Effector memory CD4-positive, alpha-beta T cell (primary cell): ENCODE measurements at regions not wholly inside any gene's neighbourhood (a gene's known extent, or its start where the extent isn't known, plus 50 kb on each side); places are given as distances from the start of the nearest gene placed in this dataset.
"Not testable (repeated sequence)": the region's sequence is repeated elsewhere in the genome, so short reads cannot be mapped to it uniquely, and the experiment has no call there.

ENCODE experiments used
- DNase-seq, 3 donors: peaks; one replicate each; pipeline ENCODE4 v3.0.0-alpha.2; 2020
- H3K27ac ChIP-seq: 2 replicates; pipeline ENCODE4 v1.7.0; 2013; ENCODE audit warnings: mild to moderate bottlenecking, low read length, moderate library complexity; ENCODE audit not compliant: insufficient read depth, poor library complexity, severe bottlenecking
- H3K27me3 ChIP-seq: replicated peaks from 2 replicates; pipeline ENCODE4 v1.7.0; 2013; ENCODE audit warnings: mild to moderate bottlenecking, low read length; ENCODE audit not compliant: insufficient read depth, control insufficient read depth, poor library complexity, severe bottlenecking
- H3K36me3 ChIP-seq: 2 replicates; pipeline ENCODE4 v1.7.0; 2013; ENCODE audit warnings: mild to moderate bottlenecking, low read length, moderate library complexity; ENCODE audit not compliant: control insufficient read depth, insufficient read depth
- H3K4me1 ChIP-seq: 2 replicates; pipeline ENCODE4 v1.7.0; 2013; ENCODE audit warnings: low read length, mild to moderate bottlenecking; ENCODE audit not compliant: control insufficient read depth, insufficient read depth, poor library complexity, severe bottlenecking
- H3K4me3 ChIP-seq: 2 replicates; pipeline ENCODE4 v1.7.0; 2013; ENCODE audit warnings: low read length, low read depth, mild to moderate bottlenecking; ENCODE audit not compliant: insufficient read depth, poor library complexity, severe bottlenecking
- H3K9me3 ChIP-seq: 2 replicates; pipeline ENCODE4 v1.7.0; 2013; ENCODE audit warnings: mild to moderate bottlenecking, low read length, moderate library complexity; ENCODE audit not compliant: control insufficient read depth

DNA sequence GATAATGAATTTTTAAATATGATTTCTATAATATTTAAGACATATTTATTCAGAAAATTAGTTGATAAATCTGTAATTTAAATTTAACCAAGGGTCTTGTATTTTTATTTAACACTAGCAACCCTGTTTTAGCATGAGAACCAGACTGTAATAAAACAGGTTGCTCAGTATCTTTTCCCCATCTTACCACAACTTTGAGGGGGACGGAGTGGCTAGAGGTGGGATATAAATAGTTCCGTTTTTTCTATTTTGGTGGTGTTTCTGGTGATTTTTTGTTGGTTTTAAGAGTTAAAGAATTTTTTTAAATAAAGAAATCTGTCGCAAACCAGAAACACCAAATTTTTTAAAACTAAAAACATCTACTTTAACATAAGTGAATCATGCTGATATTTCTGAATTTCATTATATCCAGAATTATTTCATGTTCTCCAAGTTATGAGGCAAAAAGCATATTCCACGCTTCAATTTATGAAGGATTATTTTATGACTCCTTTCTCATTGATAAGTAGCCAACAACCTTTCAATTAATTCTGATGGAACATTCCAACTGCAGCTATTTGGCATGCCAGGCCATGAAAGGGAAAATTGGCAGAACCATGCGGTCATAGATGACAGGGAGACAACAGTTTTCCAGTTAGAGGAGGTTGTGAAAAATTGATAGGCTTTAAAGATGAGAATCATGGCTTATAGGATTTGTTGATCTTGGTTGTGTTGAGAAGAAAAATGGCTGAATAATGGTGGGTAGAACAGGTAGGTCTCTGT lies 151.9 kb upstream of the CARMIL1 start:
- no peaks in the 10 kb centered on the region for H3K9me3 ChIP-seq
- H3K4me1 ChIP-seq: no peaks in the 10 kb centered on the region
- peaks cover 37% of the 10 kb centered on the region for H3K36me3 ChIP-seq
- H3K27me3 ChIP-seq: no peaks in the 10 kb centered on the region
- H3K4me3 ChIP-seq: no peak overlapping the region
- H3K27ac ChIP-seq: no peak overlapping the region
- DNase-seq: no peak

DNA sequence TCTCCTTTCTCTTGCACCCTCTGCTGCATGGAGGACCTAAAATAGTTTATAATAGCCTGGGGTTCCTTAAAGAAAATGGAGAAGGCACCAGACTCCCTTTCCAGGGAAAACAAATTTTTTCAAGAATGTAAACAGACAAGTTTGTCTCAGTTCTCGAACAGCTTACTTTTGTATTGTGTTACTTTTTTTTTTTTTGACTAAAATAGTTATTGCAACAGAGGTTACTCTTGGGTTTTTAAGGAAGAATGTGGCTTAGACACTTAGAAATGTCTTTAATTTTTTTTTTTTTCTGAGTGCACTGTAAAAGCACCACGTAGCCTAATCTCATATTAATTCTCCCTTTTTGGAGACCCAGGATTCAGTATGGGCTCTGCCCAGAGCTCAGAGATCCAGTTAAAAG lies 148.7 kb upstream of the CARMIL1 start:
- H3K36me3 ChIP-seq: peaks cover 20% of the 10 kb centered on the region
- DNase-seq: no peak
- no peak overlapping the region for H3K4me3 ChIP-seq
- H3K27me3 ChIP-seq: no peaks in the 10 kb centered on the region
- H3K4me1 ChIP-seq: peaks cover 4% of the 10 kb centered on the region
- H3K27ac ChIP-seq: no peak overlapping the region
- no peaks in the 10 kb centered on the region for H3K9me3 ChIP-seq

DNA sequence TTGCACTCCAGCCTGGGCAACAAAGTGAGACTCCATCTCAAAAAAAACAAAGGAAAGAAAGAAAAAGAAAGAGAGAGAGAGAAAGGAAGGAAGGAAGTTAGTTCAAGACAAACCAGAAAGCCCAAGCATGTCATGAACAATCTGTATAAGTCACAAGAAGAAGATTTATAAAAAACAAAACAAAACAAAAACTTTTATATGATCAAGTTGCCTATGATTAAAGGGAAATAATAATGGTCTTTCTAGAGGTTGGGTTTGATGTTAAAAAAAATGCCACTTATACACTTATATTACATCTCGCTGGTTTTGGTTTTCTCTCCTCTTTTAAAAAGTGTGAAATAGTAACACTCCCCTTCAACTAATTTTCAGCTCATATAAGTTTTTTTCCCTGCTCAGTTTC lies 146.2 kb upstream of the CARMIL1 start:
- no peaks in the 10 kb centered on the region for H3K9me3 ChIP-seq
- H3K36me3 ChIP-seq: peaks cover 10% of the 10 kb centered on the region
- H3K4me3 ChIP-seq: no peak overlapping the region
- DNase-seq: no peak
- no peaks in the 10 kb centered on the region for H3K27me3 ChIP-seq
- H3K4me1 ChIP-seq: peaks cover 9% of the 10 kb centered on the region
- H3K27ac ChIP-seq: no peak overlapping the region

DNA sequence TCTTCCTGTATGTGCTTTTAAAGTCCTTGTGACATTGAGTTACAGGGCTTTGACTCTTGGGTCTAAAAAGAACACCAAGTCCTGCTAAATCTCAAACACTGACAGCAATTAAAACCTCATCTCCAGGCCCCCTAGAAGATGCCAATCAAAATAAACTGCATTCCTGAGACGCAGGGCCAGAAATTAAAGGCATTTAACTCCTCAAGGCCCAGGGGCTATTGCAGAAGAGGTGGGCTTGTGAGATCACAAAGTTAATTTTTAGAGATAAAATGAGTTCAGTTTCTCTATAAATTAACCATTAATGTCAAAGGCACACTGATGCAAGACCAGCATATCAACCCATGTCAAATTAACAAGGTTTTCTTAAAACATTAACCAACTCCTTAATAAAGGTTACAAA lies 145.6 kb upstream of the CARMIL1 start:
- Histone ChIP-seq H3K27me3 (no peaks in the 10 kb centered on the region), H3K4me1 (peaks cover 13% of the 10 kb centered on the region), H3K4me3 (no peak overlapping the region), H3K9me3 (no peaks in the 10 kb centered on the region), H3K27ac (no peak overlapping the region), H3K36me3 (peaks cover 7% of the 10 kb centered on the region)
- no peak for DNase-seq

DNA sequence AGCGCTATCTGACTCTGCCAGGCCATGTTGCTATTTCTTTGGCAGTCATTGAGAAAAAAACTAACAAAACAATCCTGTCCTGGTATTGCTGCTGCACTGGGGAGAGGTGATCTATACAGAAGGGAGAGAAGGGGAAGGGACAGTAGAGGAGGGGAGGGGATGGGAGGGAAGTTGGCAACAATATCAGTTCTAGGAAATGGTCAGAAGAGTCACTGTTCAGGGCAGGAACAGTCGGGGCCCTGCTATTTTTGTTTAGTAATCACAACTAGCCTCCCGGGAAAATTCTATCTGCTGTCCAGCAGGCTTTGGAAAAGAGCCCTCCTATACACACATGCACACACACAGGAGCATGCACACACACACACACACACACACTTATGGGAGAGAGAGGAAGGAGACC lies 142.3 kb upstream of the CARMIL1 start:
- peaks cover 3% of the 10 kb centered on the region for H3K36me3 ChIP-seq
- DNase-seq: no peak
- H3K27ac ChIP-seq: peak overlapping the region; percentile 71
- H3K4me3 ChIP-seq: peak overlapping the region; percentile 59
- no peaks in the 10 kb centered on the region for H3K27me3 ChIP-seq
- H3K4me1 ChIP-seq: peaks cover 13% of the 10 kb centered on the region
- no peaks in the 10 kb centered on the region for H3K9me3 ChIP-seq

DNA sequence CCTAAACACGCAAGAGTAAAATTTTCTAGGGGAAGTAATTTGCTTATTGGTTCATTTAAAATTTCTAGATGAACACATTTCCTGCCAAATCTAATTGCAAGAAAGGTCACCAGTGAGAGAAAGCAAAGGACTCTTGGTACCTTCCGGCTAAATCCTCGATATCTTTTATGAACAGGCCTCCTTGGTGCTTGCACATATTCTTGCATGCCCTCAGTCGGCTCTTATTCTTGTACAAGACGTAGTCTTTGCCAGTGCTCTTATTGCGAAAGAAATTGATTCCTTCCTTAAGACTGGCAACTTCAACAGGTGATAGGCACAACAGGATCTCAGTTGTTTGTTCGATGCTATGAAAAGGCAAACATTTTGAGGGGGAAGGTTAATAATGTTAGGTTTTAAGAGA lies 141.7 kb upstream of the CARMIL1 start:
- peak overlapping the region; percentile 71 for H3K27ac ChIP-seq
- H3K9me3 ChIP-seq: no peaks in the 10 kb centered on the region
- H3K27me3 ChIP-seq: no peaks in the 10 kb centered on the region
- peaks cover 13% of the 10 kb centered on the region for H3K4me1 ChIP-seq
- no peak for DNase-seq
- H3K4me3 ChIP-seq: peak overlapping the region; percentile 59
- H3K36me3 ChIP-seq: peaks cover 3% of the 10 kb centered on the region

DNA sequence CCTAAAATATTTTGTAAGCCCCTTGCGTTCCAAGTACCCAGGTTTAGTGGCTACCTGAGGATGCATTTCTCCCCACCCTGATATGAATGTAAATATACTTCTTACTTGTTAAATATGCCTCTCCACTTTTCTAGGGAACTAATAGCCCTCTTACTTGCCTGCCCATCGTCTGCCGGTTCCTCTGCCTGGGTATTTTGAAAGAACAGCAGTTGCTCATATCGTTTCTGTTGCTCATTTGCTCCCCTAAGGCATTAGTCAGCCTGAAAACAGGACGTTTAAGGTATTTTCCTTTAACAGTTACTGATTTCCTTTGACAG lies 141.3 kb upstream of the CARMIL1 start:
- peaks cover 13% of the 10 kb centered on the region for H3K4me1 ChIP-seq
- peak overlapping the region; percentile 71 for H3K27ac ChIP-seq
- no peaks in the 10 kb centered on the region for H3K27me3 ChIP-seq
- DNase-seq: no peak
- no peaks in the 10 kb centered on the region for H3K9me3 ChIP-seq
- peak overlapping the region; percentile 59 for H3K4me3 ChIP-seq
- H3K36me3 ChIP-seq: peaks cover 3% of the 10 kb centered on the region

DNA sequence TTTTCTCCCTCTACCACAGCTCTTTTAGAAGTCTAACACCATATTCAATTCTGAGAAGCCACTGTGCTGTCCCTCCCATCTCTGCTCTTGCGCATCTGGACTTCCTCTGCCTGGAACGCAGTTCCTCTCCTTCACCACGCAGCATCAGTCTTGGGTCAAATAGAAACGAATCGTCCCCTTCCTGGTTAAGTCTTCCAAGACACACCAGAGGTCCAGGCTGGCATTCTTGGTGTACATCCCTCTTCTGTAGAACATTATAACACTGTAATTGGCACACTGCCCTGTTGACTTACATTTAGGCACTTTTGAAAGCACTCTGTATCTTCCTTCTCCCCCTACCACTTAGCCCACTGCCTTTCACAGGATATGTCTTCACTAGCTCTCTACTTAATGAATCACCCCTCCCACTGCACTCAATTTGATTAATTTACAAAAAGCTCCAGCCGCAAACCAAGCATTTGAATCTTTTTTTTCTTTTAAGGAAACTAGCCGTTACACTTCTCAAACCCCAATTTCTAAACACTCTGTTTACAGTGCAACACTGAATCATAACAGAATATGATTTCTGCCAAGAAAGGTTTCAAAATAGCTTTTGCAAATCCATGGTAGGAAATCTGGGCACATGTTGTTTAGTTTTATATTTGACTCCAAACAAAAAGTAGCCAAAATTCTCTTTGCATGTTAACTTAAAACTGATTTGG lies 140.8 kb upstream of the CARMIL1 start:
- peak overlapping the region; percentile 59 for H3K4me3 ChIP-seq
- peak; percentile 34 to 36 (median 35) for DNase-seq
- peak overlapping the region; percentile 71 for H3K27ac ChIP-seq

DNA sequence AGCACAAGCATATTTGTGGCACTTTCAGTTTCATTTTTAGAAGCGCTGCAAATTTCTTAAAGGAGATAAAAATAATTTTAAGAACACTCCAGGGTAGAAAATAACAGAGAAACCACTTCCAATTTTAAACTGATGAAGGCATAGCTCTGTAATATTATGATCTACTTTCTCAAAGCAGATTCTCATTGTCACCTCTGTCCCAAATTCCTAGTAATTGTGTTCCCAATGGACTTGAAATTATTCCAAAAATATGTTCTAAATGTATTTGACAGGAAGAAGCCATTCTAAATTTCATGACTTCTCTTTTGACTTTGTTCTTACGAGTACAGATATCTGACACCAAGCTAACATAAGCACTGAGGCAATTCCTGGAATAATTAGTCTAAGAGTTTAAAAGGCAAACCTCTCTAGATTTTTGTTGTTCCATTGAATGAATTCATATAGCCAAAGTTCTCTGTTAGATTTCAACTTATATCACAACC lies 140.2 kb upstream of the CARMIL1 start:
- DNase-seq: no peak
- Histone ChIP-seq H3K27ac (peak overlapping the region; percentile 71), H3K27me3 (no peaks in the 10 kb centered on the region), H3K36me3 (no peaks in the 10 kb centered on the region), H3K4me3 (peak overlapping the region; percentile 59), H3K9me3 (no peaks in the 10 kb centered on the region), H3K4me1 (peaks cover 8% of the 10 kb centered on the region)

More for the DNA sequence above, 140.8 kb upstream of the CARMIL1 start:
- H3K9me3 ChIP-seq: no peaks in the 10 kb centered on the region
- H3K36me3 ChIP-seq: no peaks in the 10 kb centered on the region
- no peaks in the 10 kb centered on the region for H3K27me3 ChIP-seq
- H3K4me1 ChIP-seq: peaks cover 10% of the 10 kb centered on the region

DNA sequence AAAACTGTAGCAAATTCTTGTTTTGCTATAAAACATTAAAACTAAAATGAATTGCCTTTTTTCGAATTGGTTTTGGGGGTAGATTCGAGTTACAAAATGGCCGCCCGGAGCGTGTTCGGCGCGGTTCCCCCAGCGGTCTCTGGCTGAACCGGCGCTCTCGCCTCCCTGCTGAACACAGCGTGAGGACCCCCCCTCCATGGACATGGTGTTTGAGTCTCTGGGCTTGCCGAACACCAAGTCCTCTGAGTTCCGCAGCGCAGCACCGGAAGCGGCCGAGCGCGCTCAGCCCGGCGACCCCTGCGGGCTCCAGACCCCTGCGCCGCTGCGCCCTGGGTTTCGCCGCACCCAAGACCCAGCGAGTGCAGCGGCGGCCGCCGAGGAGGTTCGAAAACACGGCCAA lies 139.6 kb upstream of the CARMIL1 start:
- H3K27ac ChIP-seq, H3K4me3 ChIP-seq, H3K4me1 ChIP-seq, H3K9me3 ChIP-seq, H3K27me3 ChIP-seq, H3K36me3 ChIP-seq, DNase-seq: not testable (repeated sequence)
